Right lobe of liver (tissue), 6 donors: ENCODE measurements at regions not wholly inside any gene's neighbourhood (a gene's known extent, or its start where the extent isn't known, plus 50 kb on each side); places are given as distances from the start of the nearest gene placed in this dataset.
A peak's percentile ranks its signal among the peaks of the same experiment; 100 is the strongest.

ENCODE experiments used
- ATAC-seq, 4 donors: fragments of 200-7000 bp; cut with Tn5 transposase; one replicate each; pipeline ENCODE4 v1.9.1; 2020; ENCODE audit warnings: mild to moderate bottlenecking in 4 of 4, moderate library complexity in 4 of 4
- DNase-seq, 3 donors: peaks; one replicate each; pipeline ENCODE4 v3.0.0-alpha.2; 2020
- H3K27ac ChIP-seq, 3 donors: fragments of 200-600 bp; one replicate each; pipeline ENCODE4 v1.8.0; 2022
- H3K27me3 ChIP-seq, 2 donors: fragments of 200-600 bp; one replicate each; pipeline ENCODE4 v1.8.0; 2022
- H3K36me3 ChIP-seq, 4 donors: fragments of 200-600 bp; sonication (generic) in 1 of 4; one replicate each; pipeline versions ENCODE4 v1.5.1 to v1.8.0; 2017 to 2022; ENCODE audit warnings: control low read depth in 1 of 4
- H3K4me1 ChIP-seq, 4 donors: fragments of 200-600 bp; sonication (generic) in 1 of 4; one replicate each; pipeline versions ENCODE4 v1.5.1 to v1.8.0; 2017 to 2022; ENCODE audit warnings: control low read depth in 1 of 4
- H3K4me3 ChIP-seq, 3 donors: fragments of 200-600 bp; one replicate each; pipeline ENCODE4 v1.8.0; 2022
- H3K9me3 ChIP-seq, 4 donors: fragments of 200-600 bp; sonication (generic) in 1 of 4; one replicate each; pipeline versions ENCODE4 v1.5.1 to v1.8.0; 2017 to 2022; ENCODE audit warnings: control low read depth in 1 of 4
- POLR2A ChIP-seq: fragments of 450-650 bp; IDR thresholded peaks from one replicate; pipeline ENCODE4 v1.6.1; 2017; ENCODE audit warnings: antibody characterized with exemption, mild to moderate bottlenecking
- WGBS: methylation state at CpG from one replicate; pipeline ENCODE4 v1.1.6; 2018; ENCODE audit warnings: low coverage, low lambda C conversion rate; ENCODE audit not compliant: insufficient coverage; ENCODE audit errors: missing lambda C conversion rate; 5-methylcytosine and 5-hydroxymethylcytosine counted together
- intact Hi-C, 2 donors: fragments of 100-400 bp; cut with DNase I; formaldehyde crosslinking; loops; one replicate each; pipeline versions ENCODE4 v1.11.2 to v1.14.1; 2022
- TF ChIP-seq, protein P1 (sequence below), 4 donors: fragments of 200-600 bp in 3 of 4; fragments of 450-650 bp in 1 of 4; IDR thresholded peaks; one replicate each; pipeline versions ENCODE4 v1.5.1 to v1.8.0; 2016 to 2022; ENCODE audit warnings: antibody characterized with exemption in 4 of 4, mild to moderate bottlenecking in 2 of 4
- donor health status: DM: no; HTN: yes; CAD: no.
- donor health status: DM: no; HTN: no; CAD: no.
- donor health status: DM: no; HTN: no; CAD: no.
- donor health status: DM: no; HTN: yes; CAD: no.
- donor health status: DM: no; HTN: yes; CAD: no.

DNA sequence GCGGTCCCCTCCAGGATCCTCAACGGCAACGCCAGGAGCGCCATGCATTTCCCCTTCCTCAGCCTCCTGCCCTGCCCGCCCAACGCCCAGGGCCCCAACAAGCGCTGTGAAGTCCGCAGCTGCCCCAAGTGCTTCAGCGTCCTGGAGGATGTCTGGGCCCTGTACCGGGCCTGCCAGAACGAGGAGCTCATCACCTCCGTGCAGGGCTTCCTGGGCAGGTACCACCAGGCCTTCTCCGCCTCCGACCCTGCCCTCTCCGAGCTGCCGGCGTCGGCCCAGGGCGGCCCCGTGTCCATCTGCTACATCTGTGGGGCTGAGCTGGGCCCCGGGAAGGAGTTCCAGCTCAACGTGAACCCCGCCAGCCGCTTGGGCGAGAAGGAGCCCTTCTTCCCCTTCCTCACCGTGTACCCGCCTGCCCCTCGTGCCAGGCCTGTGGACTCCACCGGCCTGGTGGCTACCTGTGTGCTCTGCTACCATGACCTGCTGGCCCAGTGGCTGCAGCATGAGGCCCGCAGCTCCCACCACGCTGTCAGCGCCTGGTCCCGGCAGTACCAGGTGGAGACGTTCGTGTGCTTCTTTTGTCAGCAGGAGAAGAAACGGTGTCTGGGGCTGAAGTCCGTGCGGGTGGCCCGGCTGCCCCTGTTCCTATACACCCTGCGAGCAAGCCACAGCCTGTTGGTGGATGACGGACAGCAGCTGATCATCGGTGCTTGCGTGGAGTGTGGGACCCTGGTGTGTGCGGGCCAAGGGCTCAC is 58.9 kb upstream of the CIBAR2 start:
- Histone ChIP-seq H3K9me3 (no peaks in the 10 kb centered on the region), H3K27ac (no peak overlapping the region), H3K27me3 (no peaks in the 10 kb centered on the region), H3K4me3 (peak overlapping the region in 2 of 3 donors; percentile 21 to 37), H3K36me3 (no peaks in the 10 kb centered on the region), H3K4me1 (peaks cover 0 to 75% (median 20%) of the 10 kb centered on the region in 4 donors)
- intact Hi-C loops, result no loop called here
- DNase-seq (peak in 1 of 3 donors; percentile 54), ATAC-seq (no peak)
- TF ChIP-seq, protein P1, sequence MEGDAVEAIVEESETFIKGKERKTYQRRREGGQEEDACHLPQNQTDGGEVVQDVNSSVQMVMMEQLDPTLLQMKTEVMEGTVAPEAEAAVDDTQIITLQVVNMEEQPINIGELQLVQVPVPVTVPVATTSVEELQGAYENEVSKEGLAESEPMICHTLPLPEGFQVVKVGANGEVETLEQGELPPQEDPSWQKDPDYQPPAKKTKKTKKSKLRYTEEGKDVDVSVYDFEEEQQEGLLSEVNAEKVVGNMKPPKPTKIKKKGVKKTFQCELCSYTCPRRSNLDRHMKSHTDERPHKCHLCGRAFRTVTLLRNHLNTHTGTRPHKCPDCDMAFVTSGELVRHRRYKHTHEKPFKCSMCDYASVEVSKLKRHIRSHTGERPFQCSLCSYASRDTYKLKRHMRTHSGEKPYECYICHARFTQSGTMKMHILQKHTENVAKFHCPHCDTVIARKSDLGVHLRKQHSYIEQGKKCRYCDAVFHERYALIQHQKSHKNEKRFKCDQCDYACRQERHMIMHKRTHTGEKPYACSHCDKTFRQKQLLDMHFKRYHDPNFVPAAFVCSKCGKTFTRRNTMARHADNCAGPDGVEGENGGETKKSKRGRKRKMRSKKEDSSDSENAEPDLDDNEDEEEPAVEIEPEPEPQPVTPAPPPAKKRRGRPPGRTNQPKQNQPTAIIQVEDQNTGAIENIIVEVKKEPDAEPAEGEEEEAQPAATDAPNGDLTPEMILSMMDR (IDR thresholded peaks at IDR 0.05), result no peak
- TF ChIP-seq POLR2A, result no peak
- no CpG with 5 or more reads among the region's 44 CpGs for WGBS

- Histone ChIP-seq H3K27me3 (no peaks in the 10 kb centered on the region), H3K27ac (peak overlapping the region in 1 of 3 donors; percentile 37), H3K9me3 (no peaks in the 10 kb centered on the region), H3K4me1 (peaks cover 0 to 68% (median 18%) of the 10 kb centered on the region in 4 donors), H3K36me3 (no peaks in the 10 kb centered on the region), H3K4me3 (peak overlapping the region; percentile 3 to 37 (median 21))
- DNase-seq, result peak in 1 of 3 donors; percentile 55
- intact Hi-C loops, result no loop called here
- TF ChIP-seq, protein P1 (IDR thresholded peaks at IDR 0.05), result no peak
- no peak for TF ChIP-seq POLR2A
- WGBS, result 29% methylated on average over 20 of the region's 21 CpGs
- ATAC-seq, result peak; percentile 1 to 7 (median 4)
Observed at GRCh38 chr16:85171759-85172454, 59.6 kb upstream of the CIBAR2 start.

GRCh38 chr16:85172455-85173145 is 60.3 kb upstream of the CIBAR2 start:
- peak overlapping the region; percentile 3 to 37 (median 21) for H3K4me3 ChIP-seq
- WGBS, result 22% methylated on average over 15 of the region's 28 CpGs
- no peaks in the 10 kb centered on the region for H3K36me3 ChIP-seq
- DNase-seq (peak; percentile 71 to 75 (median 74)), ATAC-seq (peak; percentile 49 to 69 (median 56))
- peak overlapping the region in 1 of 3 donors; percentile 37 for H3K27ac ChIP-seq
- H3K27me3 ChIP-seq, result no peaks in the 10 kb centered on the region
- H3K9me3 ChIP-seq, result no peaks in the 10 kb centered on the region
- intact Hi-C loops, result no loop called here
- no peak for TF ChIP-seq POLR2A
- TF ChIP-seq, protein P1 (IDR thresholded peaks at IDR 0.05), result peak; percentile 39 to 60 (median 52)
- peaks cover 0 to 61% (median 14%) of the 10 kb centered on the region in 4 donors for H3K4me1 ChIP-seq

GRCh38 chr16:85173146-85173980 is 61.1 kb upstream of the CIBAR2 start:
- intact Hi-C loops, result no loop called here
- DNase-seq, result peak in 1 of 3 donors; percentile 60
- TF ChIP-seq, protein P1 (IDR thresholded peaks at IDR 0.05), result no peak
- no peak for TF ChIP-seq POLR2A
- Histone ChIP-seq H3K36me3 (no peaks in the 10 kb centered on the region), H3K27me3 (no peaks in the 10 kb centered on the region), H3K4me1 (peaks cover 0 to 53% (median 10%) of the 10 kb centered on the region in 4 donors), H3K27ac (peak overlapping the region in 1 of 3 donors; percentile 56), H3K4me3 (peak overlapping the region in 1 of 3 donors; percentile 37), H3K9me3 (no peaks in the 10 kb centered on the region)
- peak in 2 of 4 donors; percentile 6 to 8 for ATAC-seq
- WGBS, result 52% methylated on average over 11 of the region's 14 CpGs
